SK-N-SH (cell line): ENCODE measurements at regions not wholly inside any gene's neighbourhood (a gene's known extent, or its start where the extent isn't known, plus 50 kb on each side); places are given as distances from the start of the nearest gene placed in this dataset.

Experiments
- CTCF ChIA-PET: fragments of 300-600, 350-600 bp; formaldehyde crosslinking; extraction: SDS; loops from one replicate; lab custom pipeline; 2021; lab: Yijun Ruan, JAX
- POLR2A ChIA-PET: fragments of 350-600 bp; sonication (Branson Sonifier 250); formaldehyde crosslinking; extraction: SDS; loops from one replicate; lab custom pipeline; 2020; ENCODE audit warnings: antibody characterized with exemption, inconsistent platforms; lab: Yijun Ruan, JAX
- DNase-seq: peaks from one replicate; pipeline ENCODE4 v3.0.0; 2012
- H2AFZ ChIP-seq: fragments of 200-600 bp; sonication (generic); 2 replicates; pipeline ENCODE4 v1.8.1; 2016; ENCODE audit warnings: antibody characterized with exemption, mild to moderate bottlenecking, low read depth
- H3F3A ChIP-seq: fragments of 200-600 bp; sonication (generic); replicated peaks from 2 replicates; pipeline ENCODE3; 2016; ENCODE audit warnings: antibody characterized with exemption, mild to moderate bottlenecking; ENCODE audit not compliant: insufficient read depth
- H3K27ac ChIP-seq, 2 experiments: fragments of 200-500 bp in 1 of 2; fragments of 200-600 bp in 1 of 2; sonication (Bioruptor generic) in 1 of 2; sonication (generic), shearing (Covaris generic) in 1 of 2; 2 replicates each; pipeline versions ENCODE4 v1.5.1 to v1.6.1; 2014 to 2016; ENCODE audit warnings: low read depth in 2 of 2, inconsistent platforms in 1 of 2, low read length in 1 of 2, mild to moderate bottlenecking in 1 of 2, mixed read lengths in 1 of 2
- H3K27me3 ChIP-seq: fragments of 200-600 bp; sonication (generic), shearing (Covaris generic); 2 replicates; pipeline ENCODE4 v1.6.1; 2016; ENCODE audit warnings: mixed run types; ENCODE audit not compliant: insufficient read depth
- H3K36me3 ChIP-seq, 2 experiments: fragments of 200-500 bp in 1 of 2; fragments of 200-600 bp in 1 of 2; sonication (Bioruptor generic) in 1 of 2; sonication (generic) in 1 of 2; replicated peaks in 1 of 2; 2 replicates each; pipeline versions ENCODE3 to v1.5.1; 2014 to 2016; ENCODE audit warnings: low read length in 1 of 2, mild to moderate bottlenecking in 1 of 2; ENCODE audit not compliant: insufficient read depth in 2 of 2, control insufficient read depth in 1 of 2
- H3K4me1 ChIP-seq, 2 experiments: fragments of 200-500 bp in 1 of 2; fragments of 200-600 bp in 1 of 2; sonication (Bioruptor generic) in 1 of 2; sonication (generic), shearing (Covaris generic) in 1 of 2; 2 replicates each; pipeline versions ENCODE4 v1.5.1 to v1.6.1; 2014 to 2016; ENCODE audit warnings: low read depth in 1 of 2, low read length in 1 of 2, mixed run types in 1 of 2; ENCODE audit not compliant: insufficient read depth in 2 of 2, control insufficient read depth in 1 of 2
- H3K4me2 ChIP-seq: fragments of 200-600 bp; sonication (generic), shearing (Covaris generic); 2 replicates; pipeline ENCODE4 v1.6.1; 2017; ENCODE audit warnings: mixed run types
- H3K4me3 ChIP-seq, 2 experiments: fragments of 200-500 bp in 1 of 2; fragments of 200-600 bp in 1 of 2; sonication (Bioruptor generic) in 1 of 2; sonication (generic), shearing (Covaris generic) in 1 of 2; 2 replicates each; pipeline versions ENCODE4 v1.5.1 to v1.8.1; 2014 to 2016; ENCODE audit warnings: low read depth in 2 of 2, inconsistent platforms in 1 of 2, low read length in 1 of 2, mild to moderate bottlenecking in 1 of 2, mixed read lengths in 1 of 2, moderate library complexity in 1 of 2
- H3K79me2 ChIP-seq: fragments of 200-600 bp; sonication (generic); 2 replicates; pipeline ENCODE4 v1.8.1; 2017; ENCODE audit warnings: mild to moderate bottlenecking; ENCODE audit not compliant: insufficient read depth
- H3K9ac ChIP-seq: fragments of 200-600 bp; sonication (generic); 2 replicates; pipeline ENCODE4 v1.6.1; 2017; ENCODE audit warnings: mixed run types
- H3K9me2 ChIP-seq: fragments of 200-600 bp; sonication (generic); 2 replicates; pipeline ENCODE4 v1.6.1; 2017; ENCODE audit warnings: mixed run types
- H3K9me3 ChIP-seq: fragments of 200-600 bp; sonication (generic); 2 replicates; pipeline ENCODE4 v1.6.1; 2017; ENCODE audit warnings: mixed run types, mild to moderate bottlenecking, moderate library complexity
- H4K20me1 ChIP-seq: fragments of 200-600 bp; sonication (generic); 2 replicates; pipeline ENCODE4 v1.6.1; 2017; ENCODE audit warnings: mild to moderate bottlenecking, mixed run types; ENCODE audit not compliant: insufficient read depth
- FOXM1 ChIP-seq: IDR thresholded peaks from 2 replicates; pipeline ENCODE4 v1.4.0; 2012; ENCODE audit warnings: low read depth, mild to moderate bottlenecking
- GABPA ChIP-seq: IDR thresholded peaks from 2 replicates; pipeline ENCODE4 v1.4.0; 2012; ENCODE audit warnings: low read depth, mild to moderate bottlenecking
- IRF3 ChIP-seq: fragments of 150-350 bp; IDR thresholded peaks from 2 replicates; pipeline ENCODE4 v1.6.1; 2016; ENCODE audit warnings: mild to moderate bottlenecking, low read depth, low read length
- JUND ChIP-seq: IDR thresholded peaks from 2 replicates; pipeline ENCODE4 v1.4.0; 2012
- MAX ChIP-seq: IDR thresholded peaks from 2 replicates; pipeline ENCODE4 v1.4.0; 2012; ENCODE audit warnings: low read depth
- MEF2A ChIP-seq: IDR thresholded peaks from 2 replicates; pipeline ENCODE4 v1.4.0; 2012; ENCODE audit warnings: low read depth, borderline replicate concordance
- PBX3 ChIP-seq: IDR thresholded peaks from 2 replicates; pipeline ENCODE4; 2012
- POLR2AphosphoS5 ChIP-seq: IDR thresholded peaks from 2 replicates; pipeline ENCODE4 v1.6.1; 2012; ENCODE audit warnings: low read depth, low read length
- RCOR1 ChIP-seq: fragments of 150-350 bp; IDR thresholded peaks from 2 replicates; pipeline ENCODE4 v1.6.1; 2017; ENCODE audit warnings: antibody characterized with exemption, low read length
- RFX5 ChIP-seq: IDR thresholded peaks from 2 replicates; pipeline ENCODE4 v1.6.1; 2012; ENCODE audit warnings: mild to moderate bottlenecking, improper control_type of control experiment, low read length
- SIN3A ChIP-seq: IDR thresholded peaks from 2 replicates; pipeline ENCODE4 v1.6.1; 2012; ENCODE audit warnings: low read depth, mild to moderate bottlenecking, low read length, moderate library complexity, borderline replicate concordance
- TCF12 ChIP-seq: IDR thresholded peaks from 2 replicates; pipeline ENCODE4 v1.4.0; 2012
- USF1 ChIP-seq: IDR thresholded peaks from 2 replicates; pipeline ENCODE4 v1.4.0; 2012; ENCODE audit warnings: low read depth, borderline replicate concordance
- YY1 ChIP-seq: IDR thresholded peaks from 2 replicates; pipeline ENCODE4 v1.4.0; 2012; ENCODE audit warnings: low read depth, mild to moderate bottlenecking
- WGBS: methylation state at CpG from one replicate; pipeline ENCODE4 v1.1.6; 2017; ENCODE audit warnings: low lambda C conversion rate; 5-methylcytosine and 5-hydroxymethylcytosine counted together
- small RNA-seq, 7 experiments: library from RNA; depleted of rRNA; stranded (forward); fragments of <200 nt; gene quantifications; one replicate each; pipeline ENCODE3, GENCODE V24; 2012

- TF ChIP-seq PBX3 (no peak), RFX5 (no peak), MEF2A (no peak), JUND (no peak), RCOR1 (no peak), TCF12 (no peak), FOXM1 (no peak), USF1 (no peak)
These were observed 52.0 kb upstream of the DDX18 start (continued) for GRCh38 chr2:117762454-117762853.

- DNase-seq: no peak
- H2AFZ ChIP-seq: no peak overlapping the region
- no peaks in the 10 kb centered on the region for H4K20me1 ChIP-seq
- no peak overlapping the region for H3K4me3 ChIP-seq
- H3K27ac ChIP-seq: no peak overlapping the region
- H3K9me3 ChIP-seq: no peaks in the 10 kb centered on the region
- no peak overlapping the region for H3K4me2 ChIP-seq
- ChIA-PET CTCF (interaction anchor here (0.9 kb wide), 1 partner anchor 8 kb away, joined by 3 read pairs; no protein-coding TSS in a partner anchor), POLR2A (no interaction called here)
- H3K36me3 ChIP-seq: no peaks in the 10 kb centered on the region
- H3K27me3 ChIP-seq: no peaks in the 10 kb centered on the region
- H3K79me2 ChIP-seq: no peaks in the 10 kb centered on the region
- 28% methylated on average over 4 of the region's 4 CpGs for WGBS
- H3F3A ChIP-seq: no peaks in the 10 kb centered on the region
- TF ChIP-seq TCF12: no peak
- TF ChIP-seq YY1: no peak
- TF ChIP-seq SIN3A: no peak
- TF ChIP-seq JUND: no peak
- TF ChIP-seq PBX3: no peak
- no peak for TF ChIP-seq GABPA
- TF ChIP-seq FOXM1: no peak
- no peak for TF ChIP-seq MAX
- TF ChIP-seq POLR2AphosphoS5: no peak
- no peak for TF ChIP-seq IRF3
- H3K9ac ChIP-seq: no peak overlapping the region
- no peaks in the 10 kb centered on the region; a peak in 1 of 4 replicates for H3K4me1 ChIP-seq
- H3K9me2 ChIP-seq: no peaks in the 10 kb centered on the region
These were observed 50.7 kb upstream of the DDX18 start for GRCh38 chr2:117763804-117764203.

Small RNAs in the stretch of these regions (small RNA-seq; reads per million reads assigned to genes)
- gene AC104408.1: 0 reads per million in 7 experiments
- gene RNU7-190P: 0 reads per million in 7 experiments
